Left forelimb (tissue), 1 donor: ENCODE measurements at regions not wholly inside any gene's neighbourhood (a gene's known extent, or its start where the extent isn't known, plus 50 kb on each side); places are given as distances from the start of the nearest gene placed in this dataset.
A peak's percentile ranks its signal among the peaks of the same experiment; 100 is the strongest.

ENCODE experiments used
- DNase-seq: peaks from one replicate; pipeline ENCODE4 v3.0.0-alpha.2; 2018; ENCODE audit warnings: low spot score

GRCh38 chr16:85258166-85258565 is 145.9 kb upstream of the CIBAR2 start:
- DNase-seq = no peak

- DNase-seq = no peak
These were observed 146.4 kb upstream of the CIBAR2 start for GRCh38 chr16:85258629-85259028.

GRCh38 chr16:85259115-85259831 is 147.0 kb upstream of the CIBAR2 start:
- no peak for DNase-seq

GRCh38 chr16:85259832-85260167 is 147.5 kb upstream of the CIBAR2 start:
- DNase-seq = no peak

GRCh38 chr16:85261204-85261603 is 148.9 kb upstream of the CIBAR2 start:
- DNase-seq = no peak

- no peak for DNase-seq
These were observed 149.6 kb upstream of the CIBAR2 start for GRCh38 chr16:85261657-85262557.

- DNase-seq = no peak
These were observed 150.4 kb upstream of the CIBAR2 start for GRCh38 chr16:85262558-85263238.

GRCh38 chr16:85263239-85263585 is 150.9 kb upstream of the CIBAR2 start:
- no peak for DNase-seq

- DNase-seq = no peak
These were observed 152.5 kb upstream of the CIBAR2 start for GRCh38 chr16:85264752-85265151.

- no peak for DNase-seq
These were observed 153.0 kb upstream of the CIBAR2 start for GRCh38 chr16:85265161-85265784.

- DNase-seq = no peak
These were observed 153.5 kb upstream of the CIBAR2 start for GRCh38 chr16:85265810-85266209.

GRCh38 chr16:85266857-85267256 is 154.6 kb upstream of the CIBAR2 start:
- no peak for DNase-seq

GRCh38 chr16:85267414-85267945 is 155.2 kb upstream of the CIBAR2 start:
- no peak for DNase-seq

- DNase-seq = no peak
These were observed 156.9 kb upstream of the CIBAR2 start for GRCh38 chr16:85269165-85269564.

- DNase-seq = no peak
These were observed 158.1 kb upstream of the CIBAR2 start for GRCh38 chr16:85270374-85270773.

GRCh38 chr16:85271198-85271597 is 158.9 kb upstream of the CIBAR2 start:
- DNase-seq = no peak

GRCh38 chr16:85273293-85273692 is 161.0 kb upstream of the CIBAR2 start:
- no peak for DNase-seq

- DNase-seq = no peak
These were observed 162.2 kb upstream of the CIBAR2 start for GRCh38 chr16:85274501-85274900.

- no peak for DNase-seq
These were observed 162.7 kb upstream of the CIBAR2 start for GRCh38 chr16:85274924-85275323.

GRCh38 chr16:85275533-85276249 is 163.4 kb upstream of the CIBAR2 start:
- peak; percentile 87 for DNase-seq

GRCh38 chr16:85276258-85276657 is 164.0 kb upstream of the CIBAR2 start:
- DNase-seq = no peak

GRCh38 chr16:85276721-85277120 is 164.4 kb upstream of the CIBAR2 start:
- DNase-seq = no peak
